ENCODE measurements at regions not wholly inside any gene's neighbourhood (a gene's known extent, or its start where the extent isn't known, plus 50 kb on each side); places are given as distances from the start of the nearest gene placed in this dataset.

GRCh38 chr2:236702657-236703372 lies 133.2 kb downstream of the ACKR3 start:
- TF ChIP-seq CTCF (IDR thresholded peaks at IDR 0.05): no peak
- TF ChIP-seq ZFX (IDR thresholded peaks at IDR 0.05; ENCODE audit: borderline replicate concordance): no peak

All from 22Rv1 (cell line).